Colonic mucosa (tissue), 4 donors: ENCODE measurements at regions not wholly inside any gene's neighbourhood (a gene's known extent, or its start where the extent isn't known, plus 50 kb on each side); places are given as distances from the start of the nearest gene placed in this dataset.
"Not testable (repeated sequence)": the region's sequence is repeated elsewhere in the genome, so short reads cannot be mapped to it uniquely, and the experiment has no call there.

Experiments
- DNase-seq: peaks from one replicate; pipeline ENCODE4 v3.0.0-alpha.2; 2020
- H3K27ac ChIP-seq: fragments of 200-600 bp; one replicate; pipeline ENCODE4 v1.8.0; 2021
- H3K27me3 ChIP-seq: fragments of 200-600 bp; one replicate; pipeline ENCODE4 v1.8.0; 2021
- H3K36me3 ChIP-seq: fragments of 200-600 bp; one replicate; pipeline ENCODE4 v1.8.0; 2021
- H3K4me1 ChIP-seq: fragments of 200-600 bp; one replicate; pipeline ENCODE4 v1.8.0; 2021; ENCODE audit warnings: mild to moderate bottlenecking
- H3K4me3 ChIP-seq: fragments of 200-600 bp; one replicate; pipeline ENCODE4 v1.8.0; 2021
- H3K9ac ChIP-seq, 2 donors: one replicate each; pipeline ENCODE4 v1.7.0; 2013; ENCODE audit warnings: control low read depth in 2 of 2, low read depth in 2 of 2, low read length in 2 of 2
- H3K9me3 ChIP-seq: fragments of 200-600 bp; one replicate; pipeline ENCODE4 v1.8.0; 2021
- CTCF ChIP-seq: fragments of 200-600 bp; IDR thresholded peaks from one replicate; pipeline ENCODE4 v1.8.0; 2022; ENCODE audit warnings: antibody characterized with exemption, mild to moderate bottlenecking
- intact Hi-C: fragments of 100-400 bp; cut with DNase I; formaldehyde crosslinking; loops from one replicate; pipeline ENCODE4 v1.14.1; 2022
- donor health status: healthy.
- donor health status: DM: no; HTN: no; CAD: no.
- donor health status: DM: no; HTN: no; CAD: no.

GRCh38 chr4:124157396-124158083, 555.0 kb downstream of the ANKRD50 start:
- DNase-seq = no peak
- TF ChIP-seq CTCF = no peak

GRCh38 chr4:124163401-124163800, 549.1 kb downstream of the ANKRD50 start:
- no peak overlapping the region for H3K27ac ChIP-seq
- no peaks in the 10 kb centered on the region for H3K27me3 ChIP-seq
- DNase-seq = no peak
- TF ChIP-seq CTCF = no peak
- no peak overlapping the region for H3K4me3 ChIP-seq
- H3K36me3 ChIP-seq = no peaks in the 10 kb centered on the region
- intact Hi-C loops = no loop called here
- no peaks in the 10 kb centered on the region for H3K9me3 ChIP-seq
- no peaks in the 10 kb centered on the region for H3K4me1 ChIP-seq
- H3K9ac ChIP-seq = no peak overlapping the region

More at GRCh38 chr4:124157396-124158083, 555.0 kb downstream of the ANKRD50 start:
- intact Hi-C loops = no loop called here
- Histone ChIP-seq H3K4me3 (no peak overlapping the region), H3K27me3 (no peaks in the 10 kb centered on the region), H3K36me3 (no peaks in the 10 kb centered on the region), H3K4me1 (no peaks in the 10 kb centered on the region), H3K27ac (no peak overlapping the region), H3K9ac (no peak overlapping the region), H3K9me3 (no peaks in the 10 kb centered on the region)

GRCh38 chr4:124167602-124168001, 544.9 kb downstream of the ANKRD50 start:
- TF ChIP-seq CTCF = no peak
- Histone ChIP-seq H3K27ac (no peak overlapping the region), H3K4me1 (no peaks in the 10 kb centered on the region), H3K9ac (no peak overlapping the region), H3K27me3 (no peaks in the 10 kb centered on the region), H3K4me3 (no peak overlapping the region), H3K36me3 (no peaks in the 10 kb centered on the region), H3K9me3 (no peaks in the 10 kb centered on the region)
- intact Hi-C loops = no loop called here
- no peak for DNase-seq

GRCh38 chr4:124169524-124169923, 543.0 kb downstream of the ANKRD50 start:
- DNase-seq, H3K9me3 ChIP-seq, intact Hi-C loops, H3K4me3 ChIP-seq, H3K36me3 ChIP-seq, H3K9ac ChIP-seq, H3K4me1 ChIP-seq, H3K27me3 ChIP-seq, H3K27ac ChIP-seq: not testable (repeated sequence)

- no peaks in the 10 kb centered on the region for H3K4me1 ChIP-seq
- H3K4me3 ChIP-seq = no peak overlapping the region
- no peak overlapping the region for H3K9ac ChIP-seq
- no peaks in the 10 kb centered on the region for H3K36me3 ChIP-seq
- H3K9me3 ChIP-seq = no peaks in the 10 kb centered on the region
- H3K27me3 ChIP-seq = no peaks in the 10 kb centered on the region
- intact Hi-C loops = no loop called here
- no peak overlapping the region for H3K27ac ChIP-seq
- DNase-seq = no peak
- no peak for TF ChIP-seq CTCF
Measured at GRCh38 chr4:124173912-124174311, 538.6 kb downstream of the ANKRD50 start.

- H3K27ac ChIP-seq = no peak overlapping the region
- H3K4me3 ChIP-seq = no peak overlapping the region
- intact Hi-C loops = no loop called here
- no peaks in the 10 kb centered on the region for H3K36me3 ChIP-seq
- no peaks in the 10 kb centered on the region for H3K9me3 ChIP-seq
- H3K27me3 ChIP-seq = no peaks in the 10 kb centered on the region
- TF ChIP-seq CTCF = no peak
- no peaks in the 10 kb centered on the region for H3K4me1 ChIP-seq
- DNase-seq = no peak
- no peak overlapping the region for H3K9ac ChIP-seq
Measured at GRCh38 chr4:124177647-124178425, 534.7 kb downstream of the ANKRD50 start.
